HG02852 (cell line): ENCODE measurements at regions not wholly inside any gene's neighbourhood (a gene's known extent, or its start where the extent isn't known, plus 50 kb on each side); places are given as distances from the start of the nearest gene placed in this dataset.

Experiments used
- ATAC-seq: cut with Tn5 transposase; IDR thresholded peaks from one replicate; pipeline ENCODE4 v1.9.1; 2021; ENCODE audit warnings: mild to moderate bottlenecking, moderate library complexity; ENCODE audit not compliant: unreplicated experiment

- ATAC-seq: no peak
Observed at GRCh38 chr10:33569702-33570101, 235.2 kb upstream of the NRP1 start.

GRCh38 chr10:33566426-33566825, 232.0 kb upstream of the NRP1 start:
- ATAC-seq: no peak

- no peak for ATAC-seq
Observed at GRCh38 chr10:33566001-33566400, 231.5 kb upstream of the NRP1 start.

- ATAC-seq: no peak
Observed at GRCh38 chr10:33565231-33565630, 230.8 kb upstream of the NRP1 start.

- no peak for ATAC-seq
Observed at GRCh38 chr10:33559105-33559504, 224.6 kb upstream of the NRP1 start.

- no peak for ATAC-seq
Observed at GRCh38 chr10:33557313-33557712, 222.8 kb upstream of the NRP1 start.

GRCh38 chr10:33556620-33557019, 222.2 kb upstream of the NRP1 start:
- no peak for ATAC-seq

GRCh38 chr10:33556103-33556502, 221.6 kb upstream of the NRP1 start:
- ATAC-seq: no peak

GRCh38 chr10:33553748-33554571, 219.5 kb upstream of the NRP1 start:
- ATAC-seq: no peak

- no peak for ATAC-seq
Observed at GRCh38 chr10:33552290-33552689, 217.8 kb upstream of the NRP1 start.

- ATAC-seq: no peak
Observed at GRCh38 chr10:33550811-33551210, 216.3 kb upstream of the NRP1 start.

- no peak for ATAC-seq
Observed at GRCh38 chr10:33547976-33548375, 213.5 kb upstream of the NRP1 start.

GRCh38 chr10:33546031-33546430, 211.6 kb upstream of the NRP1 start:
- no peak for ATAC-seq

GRCh38 chr10:33542752-33543505, 208.5 kb upstream of the NRP1 start:
- ATAC-seq: no peak

- ATAC-seq: no peak
Observed at GRCh38 chr10:33539116-33539515, 204.6 kb upstream of the NRP1 start.

GRCh38 chr10:33537066-33537465, 202.6 kb upstream of the NRP1 start:
- ATAC-seq: no peak

- ATAC-seq: no peak
Observed at GRCh38 chr10:33536508-33536907, 202.0 kb upstream of the NRP1 start.

- ATAC-seq: no peak
Observed at GRCh38 chr10:33535866-33536265, 201.4 kb upstream of the NRP1 start.

- ATAC-seq: no peak
Observed at GRCh38 chr10:33534416-33534815, 199.9 kb upstream of the NRP1 start.

GRCh38 chr10:33533612-33534011, 199.1 kb upstream of the NRP1 start:
- ATAC-seq: no peak

GRCh38 chr10:33532901-33533300, 198.4 kb upstream of the NRP1 start:
- ATAC-seq: no peak

- ATAC-seq: no peak
Observed at GRCh38 chr10:33529234-33529633, 194.8 kb upstream of the NRP1 start.
